Endothelial cell of umbilical vein (primary cell): ENCODE measurements at regions not wholly inside any gene's neighbourhood (a gene's known extent, or its start where the extent isn't known, plus 50 kb on each side); places are given as distances from the start of the nearest gene placed in this dataset.

Source experiments
- CTCF ChIP-seq, 2 donors: IDR thresholded peaks; 1 replicate in 1 of 2; 2 replicates in 1 of 2; pipeline ENCODE4 v1.5.1; 2011; ENCODE audit warnings: low read length in 2 of 2, mild to moderate bottlenecking in 2 of 2, moderate library complexity in 2 of 2, control low read depth in 1 of 2, inconsistent platforms in 1 of 2, low read depth in 1 of 2; ENCODE audit not compliant: insufficient read depth in 1 of 2; ENCODE audit errors: extremely low read depth in 1 of 2
- EZH2 ChIP-seq: IDR thresholded peaks from 2 replicates; pipeline ENCODE4 v1.6.1; 2012; ENCODE audit warnings: borderline replicate concordance, low read depth, mild to moderate bottlenecking, moderate library complexity, low read length, inconsistent platforms; ENCODE audit not compliant: severe bottlenecking
- GATA2 ChIP-seq: IDR thresholded peaks from 2 replicates; pipeline ENCODE4 v1.7.0; 2011; ENCODE audit warnings: low read depth, mild to moderate bottlenecking, moderate library complexity, mixed read lengths, low read length; ENCODE audit not compliant: insufficient read length, insufficient read depth
- JUN ChIP-seq: IDR thresholded peaks from 2 replicates; pipeline ENCODE4 v1.6.1; 2011; ENCODE audit warnings: borderline replicate concordance, low read depth; ENCODE audit not compliant: insufficient read length, insufficient read depth
- MYC ChIP-seq: IDR thresholded peaks from one replicate; pipeline ENCODE4 v1.6.1; 2011; ENCODE audit warnings: mild to moderate bottlenecking, low read depth, low read length
- POLR2A ChIP-seq: IDR thresholded peaks from 2 replicates; pipeline ENCODE4 v1.6.1; 2012; ENCODE audit warnings: low read depth, mild to moderate bottlenecking, control low read depth, low read length
- POLR2AphosphoS5 ChIP-seq: IDR thresholded peaks from 2 replicates; pipeline ENCODE4 v1.6.1; 2012; ENCODE audit warnings: low read depth, mild to moderate bottlenecking, control low read depth, low read length, moderate library complexity; ENCODE audit not compliant: insufficient read depth

GRCh38 chr16:59290718-59291117 lies 556.6 kb upstream of the GOT2 start:
- TF ChIP-seq EZH2 (no peak), CTCF (IDR thresholded peaks at IDR 0.05; ENCODE audit: extremely low read depth in 1 of 2, insufficient read depth in 1 of 2, low read depth in 1 of 2, low read length in 2 of 2) (no peak), POLR2A (no peak), GATA2 (no peak), MYC (no peak), POLR2AphosphoS5 (no peak), JUN (no peak)
